ENCODE measurements at regions not wholly inside any gene's neighbourhood (a gene's known extent, or its start where the extent isn't known, plus 50 kb on each side); places are given as distances from the start of the nearest gene placed in this dataset.

DNA sequence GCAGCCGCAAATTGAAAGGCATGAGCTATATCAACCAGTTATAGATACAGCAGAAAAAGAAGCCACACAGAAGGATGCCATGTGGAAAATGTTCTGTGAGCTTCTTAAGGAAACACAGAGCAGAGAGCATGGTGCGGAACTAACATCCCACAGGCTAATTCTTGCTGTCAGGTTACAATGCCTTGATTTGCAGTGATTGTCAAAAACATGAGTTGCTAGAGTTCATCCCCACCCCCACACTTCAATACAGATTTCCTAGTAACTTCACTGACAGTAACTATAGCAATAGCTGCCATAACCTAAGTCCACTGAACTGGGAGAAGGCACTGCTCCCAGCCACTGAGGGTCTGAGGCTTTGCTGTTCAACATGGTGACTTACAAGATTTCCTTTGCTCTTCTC lies 821.6 kb downstream of the SQOR start:
- H3K4me3 ChIP-seq (ENCODE audit: low read depth, low read length): no peak overlapping the region
- TF ChIP-seq, protein P1, sequence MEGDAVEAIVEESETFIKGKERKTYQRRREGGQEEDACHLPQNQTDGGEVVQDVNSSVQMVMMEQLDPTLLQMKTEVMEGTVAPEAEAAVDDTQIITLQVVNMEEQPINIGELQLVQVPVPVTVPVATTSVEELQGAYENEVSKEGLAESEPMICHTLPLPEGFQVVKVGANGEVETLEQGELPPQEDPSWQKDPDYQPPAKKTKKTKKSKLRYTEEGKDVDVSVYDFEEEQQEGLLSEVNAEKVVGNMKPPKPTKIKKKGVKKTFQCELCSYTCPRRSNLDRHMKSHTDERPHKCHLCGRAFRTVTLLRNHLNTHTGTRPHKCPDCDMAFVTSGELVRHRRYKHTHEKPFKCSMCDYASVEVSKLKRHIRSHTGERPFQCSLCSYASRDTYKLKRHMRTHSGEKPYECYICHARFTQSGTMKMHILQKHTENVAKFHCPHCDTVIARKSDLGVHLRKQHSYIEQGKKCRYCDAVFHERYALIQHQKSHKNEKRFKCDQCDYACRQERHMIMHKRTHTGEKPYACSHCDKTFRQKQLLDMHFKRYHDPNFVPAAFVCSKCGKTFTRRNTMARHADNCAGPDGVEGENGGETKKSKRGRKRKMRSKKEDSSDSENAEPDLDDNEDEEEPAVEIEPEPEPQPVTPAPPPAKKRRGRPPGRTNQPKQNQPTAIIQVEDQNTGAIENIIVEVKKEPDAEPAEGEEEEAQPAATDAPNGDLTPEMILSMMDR (IDR thresholded peaks at IDR 0.05; ENCODE audit: low read depth, low read length): no peak

DNA sequence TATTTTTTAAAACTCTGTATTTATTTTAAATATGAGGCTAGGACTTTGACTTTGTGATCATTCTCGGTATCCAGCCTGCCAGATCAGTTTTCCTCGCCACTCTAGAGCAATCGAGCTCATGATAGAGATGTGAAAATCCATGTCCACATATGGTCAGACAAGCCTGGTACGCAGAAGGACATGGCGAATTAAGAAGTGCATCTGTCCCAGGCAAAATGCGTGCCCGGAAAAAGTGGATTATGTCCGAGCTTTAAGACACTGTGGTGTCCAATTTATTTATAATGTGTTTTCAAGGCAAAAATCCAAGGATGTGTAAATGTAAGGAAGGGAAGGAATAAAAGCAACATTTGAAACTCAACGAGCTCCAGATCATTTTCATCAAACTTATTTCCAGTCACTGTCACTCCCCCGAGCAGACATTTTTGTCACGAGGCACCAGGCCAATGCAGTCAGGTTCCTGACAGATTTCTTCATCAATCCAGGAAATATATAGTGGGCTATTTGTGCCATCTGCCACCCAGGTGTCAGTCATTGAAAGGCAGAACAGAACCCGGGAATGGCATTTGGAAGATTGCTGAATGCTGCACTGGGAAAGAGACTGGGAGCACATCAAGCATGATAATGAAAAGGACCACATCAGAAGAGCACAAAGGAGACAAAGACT lies 825.7 kb downstream of the SQOR start:
- H3K4me3 ChIP-seq (ENCODE audit: low read depth, low read length): no peak overlapping the region
- TF ChIP-seq, protein P1 (IDR thresholded peaks at IDR 0.05; ENCODE audit: low read depth, low read length): no peak

DNA sequence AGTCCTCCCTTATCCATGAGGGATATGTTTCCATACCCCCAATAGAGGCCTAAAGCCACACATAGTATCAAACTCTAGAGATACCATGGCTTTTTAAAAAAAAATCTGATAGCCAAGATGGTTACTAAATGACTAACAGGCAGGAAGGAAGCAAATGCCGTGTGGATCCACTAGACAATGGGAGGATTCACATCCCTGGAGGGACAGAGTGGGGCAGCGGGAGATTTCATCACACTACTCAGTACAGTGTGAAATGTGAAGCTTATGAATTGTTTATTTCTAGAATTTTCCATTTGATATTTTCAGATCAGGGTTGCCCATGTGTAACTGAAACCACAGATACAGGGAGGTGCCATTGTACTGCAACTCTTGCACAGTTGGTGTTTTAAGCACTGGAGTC lies 826.6 kb downstream of the SQOR start:
- no peak overlapping the region for H3K4me3 ChIP-seq (ENCODE audit: low read depth, low read length)
- TF ChIP-seq, protein P1 (IDR thresholded peaks at IDR 0.05; ENCODE audit: low read depth, low read length): no peak

DNA sequence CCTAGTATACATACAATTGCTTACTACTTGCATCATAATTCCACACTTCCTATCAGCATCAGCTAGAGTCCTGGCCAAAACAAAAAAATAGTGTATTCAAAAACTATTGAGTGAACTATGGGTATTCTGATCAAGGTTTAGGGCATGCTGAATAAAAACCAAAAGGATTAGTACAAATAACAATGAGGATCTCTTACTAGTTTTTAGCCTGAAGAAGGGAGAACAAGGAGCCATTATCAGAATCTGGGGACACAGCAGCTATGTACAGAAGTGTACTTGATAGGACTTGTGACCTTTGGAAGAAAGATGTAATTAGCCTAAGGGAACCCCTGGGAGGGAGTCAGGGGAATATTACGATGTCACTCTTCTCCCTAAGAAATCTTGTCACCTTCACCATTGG lies 832.2 kb downstream of the SQOR start:
- H3K4me3 ChIP-seq (ENCODE audit: low read depth, low read length): no peak overlapping the region
- TF ChIP-seq, protein P1 (IDR thresholded peaks at IDR 0.05; ENCODE audit: low read depth, low read length): no peak

DNA sequence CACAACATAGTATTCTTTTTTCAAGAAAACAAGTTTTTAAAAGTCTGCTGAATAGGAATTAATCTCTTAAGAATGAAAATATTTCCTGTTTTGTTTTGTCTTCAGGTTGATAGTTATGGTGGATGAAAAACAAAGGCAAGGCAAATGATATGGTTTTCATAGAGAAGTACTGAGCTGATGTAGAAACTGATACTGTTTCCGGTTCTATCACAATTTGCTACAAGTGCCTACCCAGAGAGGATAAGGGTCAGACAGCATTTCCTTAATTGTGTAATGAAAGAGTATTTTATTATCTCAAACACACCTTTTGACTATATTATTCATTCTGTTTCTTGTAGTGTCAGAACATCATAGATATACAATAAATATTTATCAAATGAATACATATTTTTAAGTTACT lies 836.3 kb downstream of the SQOR start:
- TF ChIP-seq, protein P1 (IDR thresholded peaks at IDR 0.05; ENCODE audit: low read depth, low read length): no peak
- H3K4me3 ChIP-seq (ENCODE audit: low read depth, low read length): no peak overlapping the region

DNA sequence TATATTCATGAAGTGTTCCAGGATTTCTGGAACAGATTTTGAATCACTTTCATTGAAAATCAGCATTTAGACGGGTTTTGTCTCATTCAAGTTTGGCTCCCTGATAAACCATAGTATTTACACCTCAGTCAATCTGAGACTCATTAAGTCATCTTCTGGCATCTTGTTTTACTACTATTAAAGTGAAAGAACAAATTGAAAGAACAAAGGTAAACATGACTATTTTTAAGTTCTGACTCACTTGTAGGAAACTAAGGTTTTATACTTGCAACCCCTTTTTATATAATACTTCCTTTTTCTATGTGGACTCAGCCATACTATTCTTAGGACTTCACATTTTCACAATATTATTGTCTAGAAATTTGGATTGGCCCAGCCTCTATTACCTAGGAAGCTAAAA lies 854.4 kb downstream of the SQOR start:
- H3K4me3 ChIP-seq (ENCODE audit: low read depth, low read length): no peak overlapping the region
- TF ChIP-seq, protein P1 (IDR thresholded peaks at IDR 0.05; ENCODE audit: low read depth, low read length): no peak

DNA sequence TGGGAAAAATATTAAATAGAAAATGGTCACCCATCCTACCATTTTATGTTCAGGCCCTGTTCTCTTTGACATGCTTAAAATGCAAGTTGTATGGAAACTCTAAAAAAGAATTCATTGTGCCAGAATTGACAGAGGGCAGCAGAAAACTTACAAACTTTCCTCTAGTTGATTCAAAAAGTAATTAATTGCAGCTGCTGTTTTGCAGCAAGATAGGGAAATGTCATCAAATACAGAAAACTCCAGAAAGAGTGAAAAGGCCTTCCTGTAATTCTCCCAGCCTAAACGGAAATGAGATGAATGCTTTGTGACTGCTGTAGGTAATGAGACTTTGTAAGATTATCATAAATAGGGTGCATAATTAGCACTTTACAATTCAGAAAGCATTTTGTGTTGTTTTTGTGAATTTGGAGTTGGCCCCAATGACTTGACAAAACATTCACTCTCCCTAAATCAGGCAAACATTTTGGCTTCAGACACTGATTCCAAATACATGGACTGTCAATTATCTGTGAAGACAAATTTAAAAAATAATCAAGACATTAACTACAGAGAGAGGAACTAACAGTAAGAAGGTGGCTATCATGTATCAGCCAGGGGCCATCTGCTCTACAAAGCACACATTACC lies 861.8 kb downstream of the SQOR start:
- TF ChIP-seq, protein P1 (IDR thresholded peaks at IDR 0.05; ENCODE audit: low read depth, low read length): no peak
- no peak overlapping the region for H3K4me3 ChIP-seq (ENCODE audit: low read depth, low read length)

All from WI38 (cell line).